GM19468 (cell line): ENCODE measurements at regions not wholly inside any gene's neighbourhood (a gene's known extent, or its start where the extent isn't known, plus 50 kb on each side); places are given as distances from the start of the nearest gene placed in this dataset.
"Not testable (repeated sequence)": the region's sequence is repeated elsewhere in the genome, so short reads cannot be mapped to it uniquely, and the experiment has no call there.

Source experiments
- ATAC-seq: cut with Tn5 transposase; IDR thresholded peaks from one replicate; pipeline ENCODE4 v1.9.1; 2021; ENCODE audit warnings: mild to moderate bottlenecking, moderate library complexity, moderate number of reproducible peaks; ENCODE audit not compliant: unreplicated experiment; ENCODE audit errors: extremely low read depth

DNA sequence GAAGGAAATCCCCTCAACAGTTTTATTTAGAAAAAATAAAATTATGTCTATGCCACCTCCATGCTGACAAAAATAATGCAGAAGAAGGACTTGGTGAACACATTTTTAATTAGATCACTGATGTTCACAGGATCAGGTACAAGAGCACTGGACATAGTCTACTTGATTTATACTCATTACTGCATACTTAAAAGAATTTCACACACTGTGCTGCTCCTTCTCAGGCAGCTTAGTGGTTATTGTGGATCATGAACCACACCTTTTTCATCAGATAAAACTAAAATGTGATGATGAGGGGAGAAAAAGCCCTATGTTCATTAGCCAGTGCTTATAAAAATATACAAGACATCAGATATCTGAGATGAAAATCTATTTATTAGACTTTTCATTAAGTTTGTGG is 103.3 kb upstream of the DPH5 start:
- no peak for ATAC-seq

DNA sequence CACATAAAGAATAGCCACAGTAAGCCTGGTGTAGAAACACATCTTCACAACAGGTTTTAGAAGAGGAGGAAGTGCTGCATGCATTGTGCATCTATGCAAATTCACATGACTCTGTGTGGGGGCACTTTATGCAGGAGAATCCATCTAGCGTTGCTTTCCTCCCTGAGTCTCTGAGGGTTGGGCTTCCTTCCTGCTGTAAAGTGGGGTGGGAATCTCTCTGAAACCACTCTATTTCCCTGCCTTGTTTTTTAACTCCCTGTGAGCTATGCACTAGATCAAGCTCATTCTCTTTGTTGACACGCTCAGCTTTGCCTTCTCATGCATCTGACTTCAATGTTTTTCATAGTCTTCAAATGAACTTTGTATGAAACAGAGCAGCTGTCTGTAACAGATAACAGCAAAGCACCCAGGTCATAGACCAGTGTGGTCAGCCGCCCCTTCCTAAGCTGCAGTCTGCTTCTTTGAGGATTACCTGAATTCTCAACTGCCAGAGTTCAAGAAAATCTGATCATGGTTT is 102.7 kb upstream of the DPH5 start:
- ATAC-seq = peak; percentile 92

DNA sequence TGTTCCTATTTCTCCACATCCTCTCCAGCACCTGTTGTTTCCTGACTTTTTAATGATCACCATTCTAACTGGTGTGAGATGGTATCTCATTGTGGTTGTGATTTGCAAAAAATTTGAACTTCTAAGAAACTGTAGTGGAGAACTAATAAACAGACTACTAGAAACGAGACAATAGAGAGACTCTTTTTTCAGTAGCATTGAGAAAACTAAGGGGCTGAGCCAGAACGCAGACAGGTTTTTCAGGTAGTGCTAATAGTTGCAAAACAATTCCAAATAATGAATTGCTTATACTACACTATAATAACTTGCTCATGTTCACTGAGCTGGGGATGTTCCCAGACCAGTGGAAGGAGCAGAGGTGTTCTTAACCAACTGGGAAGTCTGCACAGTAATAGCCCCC is 98.8 kb upstream of the DPH5 start:
- no peak for ATAC-seq

- ATAC-seq = not testable (repeated sequence)
Observed at GRCh38 chr1:101123904-101124303, 98.3 kb upstream of the DPH5 start.

GRCh38 chr1:101122452-101123166 is 97.0 kb upstream of the DPH5 start:
- ATAC-seq = peak; percentile 90

GRCh38 chr1:101121975-101122374 is 96.4 kb upstream of the DPH5 start:
- ATAC-seq = no peak

DNA sequence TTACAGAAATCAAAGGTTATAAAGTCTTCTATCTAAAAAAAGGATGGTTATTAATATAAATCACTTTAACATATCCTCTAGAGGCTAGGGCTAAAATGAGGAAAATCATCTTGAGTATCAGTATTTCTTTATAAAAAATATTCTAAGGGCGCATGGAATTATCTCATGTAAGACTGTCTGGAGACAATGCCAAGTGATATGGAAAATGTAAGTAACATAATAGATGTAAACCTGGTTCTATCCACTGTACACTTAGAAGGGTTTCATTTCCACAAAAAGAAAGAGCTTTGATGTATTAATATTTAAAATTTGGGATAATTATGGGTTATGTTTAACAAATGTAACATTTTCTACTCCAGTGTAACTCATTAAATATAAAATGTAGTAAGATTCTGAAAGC is 95.9 kb upstream of the DPH5 start:
- no peak for ATAC-seq

GRCh38 chr1:101120868-101121267 is 95.3 kb upstream of the DPH5 start:
- ATAC-seq = no peak

DNA sequence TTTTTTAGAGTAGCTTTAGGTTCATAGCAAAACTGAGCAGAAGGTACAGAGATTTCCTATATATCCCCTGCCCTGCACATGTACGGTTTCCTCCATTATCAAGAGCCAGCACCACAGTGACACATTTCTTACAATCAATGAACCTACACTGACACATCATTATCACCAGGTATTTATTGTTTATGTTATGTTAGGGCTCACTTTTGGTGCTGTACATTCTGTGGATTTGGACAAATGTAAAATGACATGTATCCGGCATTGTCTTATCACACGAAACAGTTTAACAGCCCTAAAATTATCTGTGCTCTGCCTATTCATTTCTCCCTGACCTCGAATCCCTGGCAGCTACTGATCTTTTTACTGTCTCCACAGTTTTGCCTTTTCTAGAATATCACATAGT is 93.7 kb upstream of the DPH5 start:
- no peak for ATAC-seq

DNA sequence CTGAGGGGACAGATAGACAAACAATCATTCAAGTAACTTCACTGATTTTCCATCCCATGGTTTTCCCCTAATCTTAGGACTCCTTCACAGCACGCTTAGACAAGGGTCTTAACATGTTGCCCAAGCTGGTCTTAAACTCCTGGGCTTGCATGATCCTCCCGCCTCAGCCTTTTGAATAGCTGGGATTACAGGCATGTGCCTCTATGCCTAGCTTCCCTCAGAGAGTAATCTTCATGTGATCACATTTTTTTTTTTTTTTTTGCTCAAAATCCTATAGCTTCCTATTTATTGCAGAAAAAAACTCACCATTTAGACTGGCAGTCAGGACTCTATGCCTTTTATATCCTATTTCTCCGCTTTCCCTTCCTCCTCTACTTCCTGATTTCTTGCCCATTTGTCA is 90.4 kb upstream of the DPH5 start:
- no peak for ATAC-seq

DNA sequence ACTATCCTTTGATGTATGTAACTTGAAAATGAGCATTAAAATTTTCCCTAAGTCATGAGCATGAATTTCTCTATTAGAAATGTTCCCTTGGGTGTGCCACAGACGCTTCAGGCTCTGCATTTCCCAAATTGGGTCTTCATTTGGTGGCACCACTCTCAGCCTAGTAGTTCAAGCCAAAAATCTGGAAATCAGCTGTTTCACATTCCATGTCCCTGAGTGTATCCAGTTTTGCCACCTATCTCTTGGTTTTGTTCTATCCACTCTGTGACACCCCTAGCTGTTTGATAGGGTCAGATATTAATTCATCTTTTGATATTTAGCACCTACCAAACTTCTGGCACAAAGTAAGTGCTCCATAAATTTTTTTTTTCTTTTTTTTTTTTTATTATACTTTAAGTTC is 89.5 kb upstream of the DPH5 start:
- ATAC-seq = no peak

DNA sequence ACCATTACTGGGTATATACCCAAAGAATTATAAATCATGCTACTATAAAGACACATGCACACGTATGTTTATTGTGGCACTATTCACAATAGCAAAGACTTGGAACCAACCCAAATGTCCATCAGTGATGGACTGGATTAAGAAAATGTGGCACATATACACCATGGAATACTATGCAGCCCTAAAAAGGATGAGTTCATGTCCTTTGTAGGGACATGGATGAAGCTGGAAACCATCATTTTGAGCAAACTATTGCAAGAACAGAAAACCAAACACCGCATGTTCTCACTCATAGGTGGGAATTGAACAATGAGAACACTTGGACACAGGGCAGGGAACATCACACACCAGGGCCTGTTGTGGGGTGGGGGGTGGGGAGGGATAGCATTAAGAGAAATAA is 88.5 kb upstream of the DPH5 start:
- not testable (repeated sequence) for ATAC-seq

GRCh38 chr1:101112051-101112780 is 86.6 kb upstream of the DPH5 start:
- peak; percentile 90 for ATAC-seq

GRCh38 chr1:101111461-101111860 is 85.9 kb upstream of the DPH5 start:
- ATAC-seq = no peak

- ATAC-seq = no peak
Observed at GRCh38 chr1:101109791-101110190, 84.2 kb upstream of the DPH5 start.

DNA sequence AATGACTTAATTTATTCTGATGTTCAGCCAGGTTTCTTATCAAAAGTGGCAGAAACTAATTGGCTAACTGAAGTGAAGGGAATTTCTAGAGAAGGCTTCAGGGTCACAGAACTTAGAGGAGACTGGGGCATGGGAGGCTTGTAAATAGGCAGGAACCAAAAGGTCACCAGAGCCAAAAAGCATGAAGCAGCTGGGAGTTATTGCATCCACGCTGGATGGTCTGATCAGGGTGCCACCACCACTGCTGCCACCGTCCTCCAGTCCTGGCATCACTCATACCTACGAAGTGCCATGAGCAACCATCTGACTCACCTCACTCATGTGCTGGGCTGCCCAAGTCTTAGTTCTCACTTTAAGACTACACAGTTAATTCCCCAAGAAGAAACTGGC is 82.5 kb upstream of the DPH5 start:
- no peak for ATAC-seq

DNA sequence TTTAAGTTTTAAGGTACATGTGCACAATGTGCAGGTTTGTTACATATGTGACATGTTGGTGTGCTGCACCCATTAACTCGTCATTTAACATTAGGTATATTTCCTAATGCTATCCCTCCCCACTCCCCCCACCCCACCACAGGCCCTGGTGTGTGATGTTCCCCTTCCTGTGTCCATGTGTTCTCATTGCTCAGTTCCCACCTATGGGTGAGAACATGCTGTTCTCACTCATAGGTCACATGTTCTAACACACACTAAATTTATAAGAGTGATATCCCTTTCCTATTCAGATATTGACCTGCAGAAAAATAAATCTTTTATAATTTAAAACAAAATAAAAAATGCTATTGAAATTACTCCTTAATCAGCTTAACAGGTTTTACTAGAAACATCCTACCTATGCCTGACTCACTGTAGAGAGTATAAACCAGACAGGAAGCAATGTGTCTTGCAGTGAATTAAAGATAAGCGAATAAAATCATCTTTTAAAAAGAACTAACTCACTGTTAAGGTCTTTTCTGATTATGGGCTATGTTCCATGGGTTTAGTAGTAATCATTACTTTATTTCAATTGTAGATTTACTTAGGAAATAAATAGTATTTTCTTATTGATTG is 82.0 kb upstream of the DPH5 start:
- ATAC-seq = no peak

- no peak for ATAC-seq
Observed at GRCh38 chr1:101105877-101106276, 80.3 kb upstream of the DPH5 start.

DNA sequence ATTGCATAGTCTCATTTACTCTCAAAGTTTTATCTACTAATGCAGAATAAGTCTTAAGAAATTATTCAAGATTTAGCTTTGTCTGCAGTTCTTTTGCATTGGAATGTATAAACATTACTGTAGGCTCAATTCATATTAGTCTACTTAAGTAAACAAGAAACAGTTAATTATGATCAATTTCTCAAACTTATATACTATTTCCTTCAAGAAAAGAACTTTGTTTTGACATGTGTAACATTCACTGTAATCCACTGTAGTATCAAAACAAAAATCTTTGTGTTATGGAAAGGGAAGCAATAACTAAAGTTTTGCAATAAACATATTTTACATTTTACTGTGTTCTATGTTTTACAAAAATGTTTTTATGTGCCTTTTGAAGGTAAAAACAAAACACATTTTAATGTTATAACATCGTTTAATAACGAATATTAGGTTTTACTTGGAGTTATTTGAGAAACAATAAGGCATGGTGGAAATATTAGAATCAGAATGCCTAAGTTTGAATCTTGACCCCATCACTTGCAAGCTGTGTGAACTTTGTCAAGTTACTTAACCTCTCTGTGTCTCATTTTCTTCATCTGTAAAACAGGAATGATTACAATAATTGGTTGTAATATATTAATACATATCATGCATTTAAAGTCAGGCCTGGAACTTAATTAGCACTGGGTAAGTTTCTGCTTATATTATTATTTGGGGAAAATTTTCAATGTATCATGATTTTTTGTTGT is 77.0 kb upstream of the DPH5 start:
- ATAC-seq = no peak

- no peak for ATAC-seq
Observed at GRCh38 chr1:101101360-101101759, 75.8 kb upstream of the DPH5 start.

- ATAC-seq = no peak
Observed at GRCh38 chr1:101100674-101101073, 75.1 kb upstream of the DPH5 start.
